Right ventricle myocardium inferior (tissue), 1 donor: ENCODE measurements at regions not wholly inside any gene's neighbourhood (a gene's known extent, or its start where the extent isn't known, plus 50 kb on each side); places are given as distances from the start of the nearest gene placed in this dataset.

Experiments used
- ATAC-seq: fragments of 200-7000 bp; cut with Tn5 transposase; one replicate; pipeline ENCODE4 v1.9.1; 2020; ENCODE audit warnings: mild to moderate bottlenecking, moderate library complexity
- DNase-seq: peaks from one replicate; pipeline ENCODE4 v3.0.0; 2021; ENCODE audit errors: missing footprints
- intact Hi-C: fragments of 100-400 bp; cut with DNase I; formaldehyde crosslinking; loops from one replicate; pipeline ENCODE4 v1.11.0; 2022
- donor health status: DM: no; HTN: yes; CAD: no; lungs with severe emphysema.

- intact Hi-C loops: no loop called here
- DNase-seq (no peak), ATAC-seq (no peak)
These were observed 265.5 kb downstream of the PARN start for GRCh38 chr16:14364386-14365199.

- intact Hi-C loops: no loop called here
- no peak for DNase-seq
- ATAC-seq: no peak
These were observed 266.0 kb downstream of the PARN start for GRCh38 chr16:14364112-14364385.

- DNase-seq (no peak), ATAC-seq (no peak)
- intact Hi-C loops: no loop called here
These were observed 267.2 kb downstream of the PARN start for GRCh38 chr16:14362774-14363371.

- DNase-seq (no peak), ATAC-seq (no peak)
- intact Hi-C loops: no loop called here
These were observed 269.6 kb downstream of the PARN start for GRCh38 chr16:14360326-14361037.

- intact Hi-C loops: loop anchor here (5.0 kb wide), 1 partner anchor 52 kb away; no protein-coding TSS in a partner anchor
- DNase-seq: no peak
- ATAC-seq: peak; percentile 74
These were observed 271.3 kb downstream of the PARN start for GRCh38 chr16:14358697-14359305.

GRCh38 chr16:14357328-14357727 is 272.7 kb downstream of the PARN start:
- intact Hi-C loops: loop anchor here (5.0 kb wide), 1 partner anchor 50 kb away; no protein-coding TSS in a partner anchor
- ATAC-seq (no peak), DNase-seq (no peak)

- DNase-seq: no peak
- no peak for ATAC-seq
- intact Hi-C loops: loop anchor here (5.0 kb wide), 1 partner anchor 49 kb away; no protein-coding TSS in a partner anchor
These were observed 274.0 kb downstream of the PARN start for GRCh38 chr16:14356064-14356463.

- ATAC-seq: peak; percentile 33
- intact Hi-C loops: loop anchor here (5.0 kb wide), 1 partner anchor 47 kb away; no protein-coding TSS in a partner anchor
- no peak for DNase-seq
These were observed 275.3 kb downstream of the PARN start for GRCh38 chr16:14354561-14355351.

- intact Hi-C loops: no loop called here
- DNase-seq (no peak), ATAC-seq (no peak)
These were observed 276.7 kb downstream of the PARN start for GRCh38 chr16:14353340-14353739.

GRCh38 chr16:14351647-14352046 is 278.4 kb downstream of the PARN start:
- DNase-seq: no peak
- ATAC-seq: no peak
- intact Hi-C loops: no loop called here

GRCh38 chr16:14350626-14351025 is 279.4 kb downstream of the PARN start:
- no peak for DNase-seq
- no peak for ATAC-seq
- intact Hi-C loops: no loop called here

- intact Hi-C loops: no loop called here
- no peak for ATAC-seq
- DNase-seq: no peak
These were observed 279.0 kb downstream of the MRTFB start for GRCh38 chr16:14350081-14350480.

GRCh38 chr16:14347706-14348105 is 276.6 kb downstream of the MRTFB start:
- intact Hi-C loops: no loop called here
- DNase-seq: peak; percentile 83
- ATAC-seq: peak; percentile 96

GRCh38 chr16:14346278-14347142 is 275.4 kb downstream of the MRTFB start:
- ATAC-seq (no peak), DNase-seq (no peak)
- intact Hi-C loops: no loop called here

GRCh38 chr16:14345512-14346115 is 274.5 kb downstream of the MRTFB start:
- DNase-seq: no peak
- no peak for ATAC-seq
- intact Hi-C loops: no loop called here

- no peak for ATAC-seq
- no peak for DNase-seq
- intact Hi-C loops: no loop called here
These were observed 273.8 kb downstream of the MRTFB start for GRCh38 chr16:14344945-14345344.

- ATAC-seq (no peak), DNase-seq (no peak)
- intact Hi-C loops: no loop called here
These were observed 273.2 kb downstream of the MRTFB start for GRCh38 chr16:14344292-14344691.
